Natural killer cell (primary cell): ENCODE measurements at regions not wholly inside any gene's neighbourhood (a gene's known extent, or its start where the extent isn't known, plus 50 kb on each side); places are given as distances from the start of the nearest gene placed in this dataset.

Experiments used
- ATAC-seq, 3 donors: fragments of 150-1000 bp in 2 of 3; fragments of 200-7000 bp in 1 of 3; cut with Tn5 transposase; 1 replicate in 1 of 3; 2 replicates in 2 of 3; pipeline ENCODE4 v1.10.0; 2021; ENCODE audit warnings: mild to moderate bottlenecking in 2 of 3, moderate library complexity in 2 of 3
- DNase-seq, 2 donors: peaks; one replicate each; pipeline versions ENCODE4 v3.0.0 to v3.0.0-alpha.2; 2013 to 2021; ENCODE audit warnings: mixed read lengths in 1 of 2
- H3K27ac ChIP-seq: one replicate; pipeline ENCODE4 v1.5.1; 2013; ENCODE audit warnings: mild to moderate bottlenecking, low read length
- H3K27me3 ChIP-seq: one replicate; pipeline ENCODE4 v1.6.1; 2013; ENCODE audit warnings: low read length; ENCODE audit not compliant: control insufficient read depth, insufficient read depth
- H3K36me3 ChIP-seq: one replicate; pipeline ENCODE4 v1.6.1; 2013; ENCODE audit warnings: low read length; ENCODE audit not compliant: control insufficient read depth, insufficient read depth
- H3K4me1 ChIP-seq: one replicate; pipeline ENCODE4 v1.6.1; 2013; ENCODE audit warnings: low read length; ENCODE audit not compliant: control insufficient read depth, insufficient read depth
- H3K4me3 ChIP-seq: one replicate; pipeline ENCODE4 v1.5.1; 2013; ENCODE audit warnings: low read length
- H3K9me3 ChIP-seq: one replicate; pipeline ENCODE4 v1.6.1; 2013; ENCODE audit warnings: low read length; ENCODE audit not compliant: control insufficient read depth, insufficient read depth
- H3K27ac Mint-ChIP-seq, 2 donors: one replicate each; pipeline ENCODE4 v1.8.0; 2022; ENCODE audit warnings: mild to moderate bottlenecking in 2 of 2, mixed read lengths in 2 of 2, moderate library complexity in 1 of 2
- H3K27me3 Mint-ChIP-seq, 2 donors: one replicate each; pipeline ENCODE4 v1.8.0; 2022; ENCODE audit warnings: low read depth in 2 of 2, mixed read lengths in 2 of 2
- H3K36me3 Mint-ChIP-seq: one replicate; pipeline ENCODE4 v1.8.0; 2022; ENCODE audit warnings: mixed read lengths
- H3K4me1 Mint-ChIP-seq, 2 donors: one replicate each; pipeline ENCODE4 v1.8.0; 2022; ENCODE audit warnings: mixed read lengths in 2 of 2
- H3K4me3 Mint-ChIP-seq: one replicate; pipeline ENCODE4 v1.8.0; 2022; ENCODE audit warnings: mild to moderate bottlenecking, moderate library complexity, mixed read lengths
- H3K9me3 Mint-ChIP-seq, 2 donors: one replicate each; pipeline ENCODE4 v1.8.0; 2022; ENCODE audit warnings: mixed read lengths in 2 of 2
- WGBS: methylation state at CpG from one replicate; pipeline ENCODE4 v1.1.7; 2013; ENCODE audit warnings: missing lambda C conversion rate; ENCODE audit not compliant: insufficient coverage; 5-methylcytosine and 5-hydroxymethylcytosine counted together
- intact Hi-C: fragments of 100-400 bp; cut with micrococcal nuclease; formaldehyde crosslinking; loops from one replicate; pipeline ENCODE4 v1.14.2; 2022
- TF ChIP-seq, protein P1 (sequence below): fragments of 200-600 bp; IDR thresholded peaks from one replicate; pipeline ENCODE4 v1.8.0; 2022; ENCODE audit warnings: antibody characterized with exemption

DNA sequence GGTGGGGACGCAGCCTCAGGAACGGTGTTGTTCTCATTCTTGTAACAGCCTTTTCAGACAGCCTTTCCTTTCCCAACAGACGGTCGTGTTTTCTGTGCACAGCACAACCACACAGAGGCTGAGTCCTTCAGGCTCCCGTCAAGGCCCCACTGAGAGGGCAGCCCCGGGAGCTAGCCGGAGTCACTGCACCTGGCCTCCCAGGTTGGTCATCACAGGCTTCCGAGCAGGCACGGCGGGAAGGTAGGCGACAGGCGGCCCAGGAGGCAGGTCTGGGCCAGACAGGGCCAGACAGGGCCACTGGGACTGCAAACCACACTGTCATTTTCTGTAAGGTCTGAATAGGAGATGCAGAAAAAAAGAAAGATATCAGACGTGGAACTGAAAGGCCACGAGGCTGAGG is 570.8 kb downstream of the GALR1 start:
- 93% methylated on average over 14 of the region's 14 CpGs for WGBS
- H3K4me3 Mint-ChIP-seq, result no peak overlapping the region
- peaks cover 7 to 28% of the 10 kb centered on the region in 2 donors for H3K27me3 Mint-ChIP-seq

DNA sequence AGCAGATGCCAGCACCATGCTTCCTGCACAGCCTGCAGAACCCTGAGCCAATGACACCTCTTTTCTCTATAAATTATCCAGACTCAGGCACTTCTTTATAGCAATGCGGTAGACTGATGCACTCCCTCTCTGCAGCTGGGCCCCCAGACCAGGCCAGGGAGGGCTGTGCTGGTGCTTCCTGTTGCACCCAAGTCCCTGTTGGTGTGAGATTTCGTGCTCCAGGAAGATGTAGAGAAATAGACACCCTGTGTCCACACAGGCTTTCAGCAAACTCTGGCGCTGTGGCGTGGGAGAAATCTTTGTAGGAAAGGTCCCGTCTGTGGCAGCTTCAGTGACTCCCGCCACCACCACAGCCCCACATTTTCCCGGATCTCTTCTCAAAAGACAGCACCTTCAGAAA is 572.2 kb downstream of the GALR1 start:
- Mint-ChIP-seq H3K9me3 (peaks cover 3 to 8% of the 10 kb centered on the region in 2 donors), H3K36me3 (no peaks in the 10 kb centered on the region), H3K27ac (no peak overlapping the region), H3K4me1 (no peaks in the 10 kb centered on the region), H3K4me3 (no peak overlapping the region), H3K27me3 (peaks cover 7 to 28% of the 10 kb centered on the region in 2 donors)
- no peak for ATAC-seq
- Histone ChIP-seq H3K4me1 (no peaks in the 10 kb centered on the region), H3K27ac (no peak overlapping the region), H3K9me3 (no peaks in the 10 kb centered on the region), H3K4me3 (no peak overlapping the region), H3K36me3 (no peaks in the 10 kb centered on the region), H3K27me3 (peaks cover 2% of the 10 kb centered on the region)
- DNase-seq, result no peak
- intact Hi-C loops, result no loop called here
- TF ChIP-seq, protein P1, sequence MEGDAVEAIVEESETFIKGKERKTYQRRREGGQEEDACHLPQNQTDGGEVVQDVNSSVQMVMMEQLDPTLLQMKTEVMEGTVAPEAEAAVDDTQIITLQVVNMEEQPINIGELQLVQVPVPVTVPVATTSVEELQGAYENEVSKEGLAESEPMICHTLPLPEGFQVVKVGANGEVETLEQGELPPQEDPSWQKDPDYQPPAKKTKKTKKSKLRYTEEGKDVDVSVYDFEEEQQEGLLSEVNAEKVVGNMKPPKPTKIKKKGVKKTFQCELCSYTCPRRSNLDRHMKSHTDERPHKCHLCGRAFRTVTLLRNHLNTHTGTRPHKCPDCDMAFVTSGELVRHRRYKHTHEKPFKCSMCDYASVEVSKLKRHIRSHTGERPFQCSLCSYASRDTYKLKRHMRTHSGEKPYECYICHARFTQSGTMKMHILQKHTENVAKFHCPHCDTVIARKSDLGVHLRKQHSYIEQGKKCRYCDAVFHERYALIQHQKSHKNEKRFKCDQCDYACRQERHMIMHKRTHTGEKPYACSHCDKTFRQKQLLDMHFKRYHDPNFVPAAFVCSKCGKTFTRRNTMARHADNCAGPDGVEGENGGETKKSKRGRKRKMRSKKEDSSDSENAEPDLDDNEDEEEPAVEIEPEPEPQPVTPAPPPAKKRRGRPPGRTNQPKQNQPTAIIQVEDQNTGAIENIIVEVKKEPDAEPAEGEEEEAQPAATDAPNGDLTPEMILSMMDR, result no peak
- 89% methylated on average over 7 of the region's 7 CpGs for WGBS

More for the DNA sequence above, 570.8 kb downstream of the GALR1 start:
- intact Hi-C loops, result no loop called here
- TF ChIP-seq, protein P1, result no peak
- H3K4me1 Mint-ChIP-seq, result no peaks in the 10 kb centered on the region
- H3K9me3 ChIP-seq, result no peaks in the 10 kb centered on the region
- no peak overlapping the region for H3K4me3 ChIP-seq
- peaks cover 3 to 8% of the 10 kb centered on the region in 2 donors for H3K9me3 Mint-ChIP-seq
- no peaks in the 10 kb centered on the region for H3K4me1 ChIP-seq
- H3K27ac ChIP-seq, result no peak overlapping the region
- no peak for DNase-seq
- no peak for ATAC-seq
- H3K27me3 ChIP-seq, result peaks cover 2% of the 10 kb centered on the region
- no peaks in the 10 kb centered on the region for H3K36me3 ChIP-seq
- no peak overlapping the region for H3K27ac Mint-ChIP-seq
- no peaks in the 10 kb centered on the region for H3K36me3 Mint-ChIP-seq

DNA sequence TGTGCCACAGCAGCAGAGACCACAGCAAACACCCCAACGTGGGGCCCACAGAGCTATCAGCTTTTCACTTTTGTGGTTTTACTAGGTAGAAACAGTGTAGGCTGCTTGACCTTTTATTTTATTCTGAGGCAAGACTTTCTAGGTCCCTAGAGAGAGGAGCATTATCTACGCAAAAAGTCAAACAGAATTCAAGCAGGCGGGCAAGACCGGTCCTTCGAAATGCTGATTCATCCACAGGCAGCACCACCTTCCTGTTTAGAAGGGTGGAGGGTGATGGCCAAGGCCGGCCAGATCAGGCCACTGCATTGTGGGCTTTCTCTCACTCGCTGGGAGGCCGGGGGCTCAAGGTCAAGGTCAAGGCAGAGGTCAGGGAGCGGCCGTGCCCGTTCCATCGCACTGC is 573.0 kb downstream of the GALR1 start:
- no peaks in the 10 kb centered on the region for H3K36me3 ChIP-seq
- no peaks in the 10 kb centered on the region for H3K36me3 Mint-ChIP-seq
- WGBS, result 26% methylated on average over 12 of the region's 12 CpGs
- ATAC-seq (no peak), DNase-seq (no peak)
- intact Hi-C loops, result no loop called here
- H3K4me3 Mint-ChIP-seq, result no peak overlapping the region
- H3K9me3 Mint-ChIP-seq, result peaks cover 3 to 8% of the 10 kb centered on the region in 2 donors
- peaks cover 2% of the 10 kb centered on the region for H3K27me3 ChIP-seq
- H3K4me1 ChIP-seq, result no peaks in the 10 kb centered on the region
- H3K9me3 ChIP-seq, result no peaks in the 10 kb centered on the region
- H3K4me3 ChIP-seq, result no peak overlapping the region
- no peaks in the 10 kb centered on the region for H3K4me1 Mint-ChIP-seq
- H3K27me3 Mint-ChIP-seq, result peaks cover 7 to 28% of the 10 kb centered on the region in 2 donors
- no peak overlapping the region for H3K27ac Mint-ChIP-seq
- TF ChIP-seq, protein P1, result no peak
- no peak overlapping the region for H3K27ac ChIP-seq

DNA sequence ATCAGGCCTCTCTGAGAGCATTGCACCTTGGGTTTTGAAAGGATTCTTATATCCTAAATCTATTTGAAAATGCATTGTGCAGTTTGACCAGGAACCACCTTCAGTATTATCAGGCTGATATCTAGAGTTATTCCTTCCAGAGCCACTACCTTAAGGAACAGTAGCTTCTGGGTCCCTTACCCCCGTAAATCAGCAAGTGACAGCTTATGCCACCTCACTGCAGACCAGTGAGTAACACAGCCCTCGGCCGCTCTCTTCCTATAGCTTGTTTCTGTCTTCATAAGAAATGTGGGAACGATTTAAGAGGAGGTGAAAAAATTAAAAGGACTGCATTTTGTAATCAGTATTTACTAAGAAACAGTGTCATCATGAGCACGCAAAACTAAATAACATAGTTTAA is 584.2 kb downstream of the GALR1 start:
- Mint-ChIP-seq H3K9me3 (no peaks in the 10 kb centered on the region), H3K27me3 (no peaks in the 10 kb centered on the region), H3K4me3 (no peak overlapping the region), H3K27ac (no peak overlapping the region), H3K4me1 (no peaks in the 10 kb centered on the region), H3K36me3 (no peaks in the 10 kb centered on the region)
- H3K36me3 ChIP-seq, result no peaks in the 10 kb centered on the region
- TF ChIP-seq, protein P1, result no peak
- H3K4me3 ChIP-seq, result no peak overlapping the region
- no peaks in the 10 kb centered on the region for H3K4me1 ChIP-seq
- WGBS, result 83% methylated on average over 4 of the region's 5 CpGs
- H3K27me3 ChIP-seq, result no peaks in the 10 kb centered on the region
- intact Hi-C loops, result no loop called here
- H3K27ac ChIP-seq, result no peak overlapping the region
- no peak for DNase-seq
- no peak for ATAC-seq
- no peaks in the 10 kb centered on the region for H3K9me3 ChIP-seq
